NB4 (cell line): ENCODE measurements at regions not wholly inside any gene's neighbourhood (a gene's known extent, or its start where the extent isn't known, plus 50 kb on each side); places are given as distances from the start of the nearest gene placed in this dataset.

Experiments used
- DNase-seq: peaks from one replicate; pipeline ENCODE4 v3.0.0; 2010; ENCODE audit warnings: low read depth
- H3K4me3 ChIP-seq: one replicate; pipeline ENCODE4 v1.5.1; 2011; ENCODE audit warnings: mild to moderate bottlenecking, low read depth, low read length, moderate library complexity
- CTCF ChIP-seq: IDR thresholded peaks from one replicate; pipeline ENCODE4 v1.5.1; 2012; ENCODE audit warnings: low read depth, low read length
- MAX ChIP-seq: IDR thresholded peaks from 2 replicates; pipeline ENCODE4 v1.6.1; 2011; ENCODE audit warnings: low read depth, low read length
- MYC ChIP-seq: IDR thresholded peaks from 2 replicates; pipeline ENCODE4 v1.6.1; 2011; ENCODE audit warnings: low read depth, low read length
- POLR2A ChIP-seq: IDR thresholded peaks from 2 replicates; pipeline ENCODE4 v1.6.1; 2011; ENCODE audit warnings: mild to moderate bottlenecking; ENCODE audit not compliant: insufficient read length; ENCODE audit errors: extremely low read depth

- TF ChIP-seq MYC (no peak), POLR2A (no peak), MAX (no peak), CTCF (no peak)
- no peak for DNase-seq
- no peak overlapping the region for H3K4me3 ChIP-seq
Measured at GRCh38 chr11:115924744-115925567, 420.7 kb upstream of the CADM1 start.

DNA sequence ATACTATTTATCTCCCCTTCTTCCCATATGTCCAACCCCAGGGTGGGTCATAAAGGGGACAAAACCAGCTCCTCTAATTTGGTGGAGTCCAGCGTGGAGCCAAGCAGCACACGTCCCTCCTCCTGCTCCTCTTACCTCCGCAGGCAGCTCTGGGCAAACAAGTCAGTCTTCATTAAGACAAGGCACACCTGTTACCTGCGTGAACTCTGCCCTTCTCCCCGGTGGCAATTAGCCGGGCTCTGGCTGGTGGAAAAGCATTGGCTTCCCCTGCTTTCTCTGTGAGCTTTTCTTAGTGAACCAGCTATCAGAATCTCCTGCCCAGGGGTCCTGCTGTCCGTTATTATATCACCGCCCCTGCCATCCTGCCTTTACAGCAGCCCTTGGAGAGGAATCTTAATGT, 418.7 kb upstream of the CADM1 start:
- TF ChIP-seq MAX (no peak), CTCF (no peak), POLR2A (no peak)
- no peak for DNase-seq
- no peak overlapping the region for H3K4me3 ChIP-seq

GRCh38 chr11:115921986-115922385, 417.8 kb upstream of the CADM1 start:
- no peak overlapping the region for H3K4me3 ChIP-seq
- peak; percentile 16 for DNase-seq
- TF ChIP-seq POLR2A: no peak
- TF ChIP-seq MAX: no peak
- no peak for TF ChIP-seq CTCF
- TF ChIP-seq MYC: no peak

DNA sequence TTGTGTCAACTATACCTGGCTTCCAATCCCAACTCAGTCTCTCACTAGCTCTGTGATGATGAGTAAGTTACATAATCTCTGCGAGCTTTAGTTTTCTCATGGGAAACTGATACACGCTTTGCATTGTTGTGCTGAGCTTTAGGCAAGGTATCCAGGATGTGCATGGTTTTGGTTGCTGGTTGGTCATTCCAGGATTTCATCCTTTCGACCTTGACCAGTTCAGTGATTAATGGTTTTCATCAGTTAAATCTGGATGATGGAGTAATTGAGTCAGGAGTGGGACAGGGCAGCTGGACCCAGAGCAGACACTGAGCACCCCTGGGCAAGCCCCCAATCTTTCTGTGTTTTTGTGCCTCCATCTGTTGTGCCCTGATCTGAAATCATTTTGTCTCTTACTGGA, 417.3 kb upstream of the CADM1 start:
- H3K4me3 ChIP-seq: no peak overlapping the region
- TF ChIP-seq POLR2A (no peak), MAX (no peak), CTCF (no peak), MYC (no peak)
- no peak for DNase-seq

DNA sequence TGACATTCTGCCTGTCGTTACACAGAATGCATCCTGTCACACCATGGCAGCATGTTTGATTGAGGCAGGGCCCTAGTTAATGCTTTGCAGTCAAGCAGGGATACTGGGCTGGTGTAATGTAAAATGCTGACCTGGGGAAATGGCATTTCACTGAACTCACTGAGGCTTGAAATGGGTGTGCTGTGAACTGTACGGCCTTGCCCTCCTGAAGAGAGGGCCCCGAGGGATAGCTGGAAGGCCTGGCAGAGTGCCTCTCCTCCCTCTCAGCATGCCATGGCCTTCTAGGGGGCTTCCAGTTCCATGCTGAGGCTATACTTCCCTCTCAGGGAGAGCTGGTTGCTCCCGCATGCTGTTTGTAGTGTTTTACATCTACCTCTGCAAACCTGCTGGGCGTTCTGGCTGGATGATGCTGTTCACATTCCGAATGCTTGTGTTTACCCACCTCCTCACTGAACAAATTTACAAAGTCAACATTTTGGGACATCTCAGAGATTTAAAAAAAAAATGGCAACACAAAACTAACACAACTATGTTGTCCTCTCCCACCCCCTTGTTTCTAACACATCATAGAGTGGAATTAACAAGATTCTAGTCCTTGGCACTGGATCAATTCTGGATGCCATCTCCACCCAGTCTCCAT, 416.7 kb upstream of the CADM1 start:
- DNase-seq: no peak
- no peak for TF ChIP-seq MYC
- no peak for TF ChIP-seq MAX
- H3K4me3 ChIP-seq: no peak overlapping the region

DNA sequence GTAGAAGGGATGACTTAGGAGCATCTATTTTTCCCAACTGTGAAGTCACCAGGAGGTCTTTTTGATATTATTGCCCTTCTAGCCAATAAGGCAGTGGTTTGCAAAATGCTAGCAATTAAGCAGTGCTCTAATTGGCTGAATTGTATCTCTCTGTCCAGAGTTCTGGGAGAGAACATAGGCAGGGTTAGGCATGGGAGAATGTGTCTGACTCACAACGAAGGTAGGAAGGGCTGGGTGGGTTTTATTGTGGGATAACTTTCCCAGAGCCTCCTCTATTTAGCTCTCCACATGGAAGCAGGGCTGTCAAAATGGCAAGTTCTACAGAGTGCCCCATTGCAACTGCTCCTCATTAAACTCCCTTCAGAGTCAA, 415.9 kb upstream of the CADM1 start:
- DNase-seq: no peak
- TF ChIP-seq MYC (no peak), MAX (no peak), POLR2A (no peak), CTCF (no peak)
- no peak overlapping the region for H3K4me3 ChIP-seq
